ENCODE measurements at regions not wholly inside any gene's neighbourhood (a gene's known extent, or its start where the extent isn't known, plus 50 kb on each side); places are given as distances from the start of the nearest gene placed in this dataset.

GRCh38 chr10:78916227-78916626, 152.5 kb upstream of the ZMIZ1 start:
- Histone ChIP-seq H3K4me3 (ENCODE audit: low read depth, low read length) (no peak overlapping the region), H3K9me3 (ENCODE audit: control insufficient read depth, insufficient read depth, low read length) (no peaks in the 10 kb centered on the region), H3K27ac (ENCODE audit: low read depth, low read length) (no peak overlapping the region), H3K36me3 (ENCODE audit: control insufficient read depth, insufficient read depth, low read length) (no peaks in the 10 kb centered on the region), H3K9ac (ENCODE audit: low read depth, low read length) (no peak overlapping the region), H3K27me3 (ENCODE audit: control insufficient read depth, insufficient read depth, low read length) (peaks cover 3% of the 10 kb centered on the region), H3K4me1 (ENCODE audit: control insufficient read depth, insufficient read depth, low read length) (peaks cover 51% of the 10 kb centered on the region)

DNA sequence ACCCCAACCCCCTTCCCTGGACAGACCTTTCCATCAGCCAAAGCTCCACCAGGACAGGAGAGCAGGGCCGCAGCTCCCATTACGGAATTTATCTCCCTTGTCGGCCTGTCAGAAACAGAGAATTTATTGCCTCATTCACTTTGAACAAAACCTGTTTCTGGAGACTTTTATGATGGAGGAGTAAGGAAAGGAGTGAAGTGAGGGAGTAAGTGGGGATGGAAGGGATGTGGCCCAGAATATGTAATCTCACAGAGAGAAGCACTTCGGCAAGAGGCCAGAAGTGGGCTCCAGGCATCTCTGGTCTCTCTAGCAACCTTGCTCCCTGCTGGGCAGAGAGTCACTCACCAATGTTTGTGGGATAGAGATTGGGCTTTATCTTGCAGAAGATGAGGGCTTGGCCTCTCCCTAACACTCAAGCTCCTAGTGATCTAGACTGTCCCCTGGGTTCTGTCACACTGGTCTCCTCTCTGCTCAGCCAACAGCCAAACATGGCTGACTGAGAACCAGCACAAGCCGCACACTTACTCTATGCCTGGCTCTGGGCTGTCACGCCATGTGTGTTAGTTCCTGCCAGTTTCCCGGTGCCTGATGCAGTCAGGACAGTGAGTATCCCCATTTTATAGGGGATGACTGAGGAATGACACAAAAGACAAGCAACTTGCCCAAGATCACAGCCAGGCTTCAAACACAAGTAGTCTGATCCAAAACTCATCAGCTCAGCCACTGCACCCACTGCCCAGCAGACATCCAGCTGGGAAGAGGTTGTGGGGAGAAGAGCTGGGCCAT, 149.4 kb upstream of the ZMIZ1 start:
- Histone ChIP-seq H3K27me3 (ENCODE audit: control insufficient read depth, insufficient read depth, low read length) (peaks cover 5% of the 10 kb centered on the region; the same call in 1 of the 2 replicates), H3K4me1 (ENCODE audit: control insufficient read depth, insufficient read depth, low read length) (peaks cover 38% of the 10 kb centered on the region), H3K9ac (ENCODE audit: low read depth, low read length) (no peak overlapping the region), H3K4me3 (ENCODE audit: low read depth, low read length) (no peak overlapping the region), H3K27ac (ENCODE audit: low read depth, low read length) (no peak overlapping the region), H3K36me3 (ENCODE audit: control insufficient read depth, insufficient read depth, low read length) (no peaks in the 10 kb centered on the region), H3K9me3 (ENCODE audit: control insufficient read depth, insufficient read depth, low read length) (no peaks in the 10 kb centered on the region)

DNA sequence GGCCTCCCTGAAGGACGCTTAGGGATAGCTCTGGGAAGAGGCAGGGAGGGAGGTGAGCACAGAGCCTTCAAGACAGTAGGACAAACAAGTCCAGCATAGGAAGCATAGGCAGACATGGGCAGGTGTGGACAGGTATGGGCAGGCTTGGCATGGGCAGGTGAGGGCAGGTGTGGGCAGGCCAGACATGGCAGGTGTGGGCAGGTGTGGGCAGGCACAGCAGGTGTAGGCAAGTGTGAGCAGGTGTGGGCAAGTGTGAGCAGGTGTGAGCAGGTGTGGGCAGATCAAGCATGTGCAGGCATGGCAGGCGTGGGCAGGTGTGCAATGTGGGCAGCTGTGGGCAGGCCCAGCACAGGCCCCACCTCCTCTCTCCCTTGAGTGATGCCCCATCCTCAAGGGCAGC, 148.8 kb upstream of the ZMIZ1 start:
- Histone ChIP-seq H3K27me3 (ENCODE audit: control insufficient read depth, insufficient read depth, low read length) (peaks cover 5% of the 10 kb centered on the region; the same call in 1 of the 2 replicates), H3K36me3 (ENCODE audit: control insufficient read depth, insufficient read depth, low read length) (no peaks in the 10 kb centered on the region)

GRCh38 chr10:78921895-78922294, 146.9 kb upstream of the ZMIZ1 start:
- peaks cover 16% of the 10 kb centered on the region for H3K4me1 ChIP-seq (ENCODE audit: control insufficient read depth, insufficient read depth, low read length)
- no peaks in the 10 kb centered on the region for H3K9me3 ChIP-seq (ENCODE audit: control insufficient read depth, insufficient read depth, low read length)
- H3K27me3 ChIP-seq (ENCODE audit: control insufficient read depth, insufficient read depth, low read length): peaks cover 2% of the 10 kb centered on the region; the same call in 1 of the 2 replicates
- no peak overlapping the region for H3K4me3 ChIP-seq (ENCODE audit: low read depth, low read length)
- H3K36me3 ChIP-seq (ENCODE audit: control insufficient read depth, insufficient read depth, low read length): no peaks in the 10 kb centered on the region
- no peak overlapping the region for H3K9ac ChIP-seq (ENCODE audit: low read depth, low read length)
- no peak overlapping the region for H3K27ac ChIP-seq (ENCODE audit: low read depth, low read length)

More for the DNA sequence above, 148.8 kb upstream of the ZMIZ1 start:
- Histone ChIP-seq H3K9me3 (ENCODE audit: control insufficient read depth, insufficient read depth, low read length) (no peaks in the 10 kb centered on the region), H3K27ac (ENCODE audit: low read depth, low read length) (no peak overlapping the region), H3K4me3 (ENCODE audit: low read depth, low read length) (no peak overlapping the region), H3K9ac (ENCODE audit: low read depth, low read length) (no peak overlapping the region), H3K4me1 (ENCODE audit: control insufficient read depth, insufficient read depth, low read length) (peaks cover 34% of the 10 kb centered on the region)

DNA sequence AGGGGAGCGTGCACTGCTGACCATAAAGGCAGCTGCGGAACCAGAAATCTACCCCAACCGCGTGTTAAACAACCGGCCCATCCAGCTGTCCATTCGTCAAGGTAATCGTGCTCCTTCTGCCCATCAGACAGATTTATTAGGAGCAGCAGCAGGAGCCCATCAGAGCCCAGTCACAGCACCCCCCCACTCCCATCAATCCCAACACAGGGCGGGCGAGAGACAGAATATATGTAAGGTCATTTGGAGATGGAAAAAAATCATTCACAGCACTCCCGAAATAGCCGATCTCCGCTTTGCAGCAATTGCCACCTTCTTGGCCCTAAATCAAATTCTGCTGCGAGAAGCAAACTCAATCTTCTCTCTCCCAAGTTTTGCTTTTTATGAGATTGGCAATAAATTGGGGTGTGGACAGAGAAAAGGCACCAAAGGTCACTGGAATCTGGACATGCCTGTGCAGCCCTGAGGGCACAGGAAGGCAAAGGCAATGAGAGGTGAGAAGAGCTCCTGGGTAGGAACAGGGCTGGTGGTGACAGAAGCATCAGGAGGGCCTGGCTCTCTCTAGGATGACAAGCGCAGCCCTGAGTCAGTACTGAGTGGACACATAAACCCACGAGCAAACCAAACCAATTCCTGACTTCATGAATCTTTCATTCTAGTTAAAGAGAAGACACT, 145.0 kb upstream of the ZMIZ1 start:
- Histone ChIP-seq H3K9me3 (ENCODE audit: control insufficient read depth, insufficient read depth, low read length) (no peaks in the 10 kb centered on the region), H3K27me3 (ENCODE audit: control insufficient read depth, insufficient read depth, low read length) (peaks cover 2% of the 10 kb centered on the region; the same call in 1 of the 2 replicates), H3K4me1 (ENCODE audit: control insufficient read depth, insufficient read depth, low read length) (0 out of 2 replicates have a peak, but pooled peaks cover 4% of the 10 kb centered on the region), H3K9ac (ENCODE audit: low read depth, low read length) (no peak overlapping the region), H3K36me3 (ENCODE audit: control insufficient read depth, insufficient read depth, low read length) (no peaks in the 10 kb centered on the region), H3K4me3 (ENCODE audit: low read depth, low read length) (no peak overlapping the region), H3K27ac (ENCODE audit: low read depth, low read length) (no peak overlapping the region)

GRCh38 chr10:78924319-78925003, 144.3 kb upstream of the ZMIZ1 start:
- H3K36me3 ChIP-seq (ENCODE audit: control insufficient read depth, insufficient read depth, low read length): no peaks in the 10 kb centered on the region
- no peak overlapping the region for H3K27ac ChIP-seq (ENCODE audit: low read depth, low read length)
- H3K9me3 ChIP-seq (ENCODE audit: control insufficient read depth, insufficient read depth, low read length): no peaks in the 10 kb centered on the region
- no peak overlapping the region for H3K4me3 ChIP-seq (ENCODE audit: low read depth, low read length)
- no peak overlapping the region for H3K9ac ChIP-seq (ENCODE audit: low read depth, low read length)
- 0 out of 2 replicates have a peak, but pooled peaks cover 4% of the 10 kb centered on the region for H3K4me1 ChIP-seq (ENCODE audit: control insufficient read depth, insufficient read depth, low read length)
- H3K27me3 ChIP-seq (ENCODE audit: control insufficient read depth, insufficient read depth, low read length): peaks cover 2% of the 10 kb centered on the region; the same call in 1 of the 2 replicates

GRCh38 chr10:78925275-78925674, 143.5 kb upstream of the ZMIZ1 start:
- H3K9ac ChIP-seq (ENCODE audit: low read depth, low read length): no peak overlapping the region
- no peak overlapping the region for H3K4me3 ChIP-seq (ENCODE audit: low read depth, low read length)
- H3K4me1 ChIP-seq (ENCODE audit: control insufficient read depth, insufficient read depth, low read length): 0 out of 2 replicates have a peak, but pooled peaks cover 4% of the 10 kb centered on the region
- H3K27ac ChIP-seq (ENCODE audit: low read depth, low read length): no peak overlapping the region
- no peaks in the 10 kb centered on the region for H3K36me3 ChIP-seq (ENCODE audit: control insufficient read depth, insufficient read depth, low read length)
- no peaks in the 10 kb centered on the region for H3K9me3 ChIP-seq (ENCODE audit: control insufficient read depth, insufficient read depth, low read length)
- H3K27me3 ChIP-seq (ENCODE audit: control insufficient read depth, insufficient read depth, low read length): peaks cover 2% of the 10 kb centered on the region; the same call in 1 of the 2 replicates

DNA sequence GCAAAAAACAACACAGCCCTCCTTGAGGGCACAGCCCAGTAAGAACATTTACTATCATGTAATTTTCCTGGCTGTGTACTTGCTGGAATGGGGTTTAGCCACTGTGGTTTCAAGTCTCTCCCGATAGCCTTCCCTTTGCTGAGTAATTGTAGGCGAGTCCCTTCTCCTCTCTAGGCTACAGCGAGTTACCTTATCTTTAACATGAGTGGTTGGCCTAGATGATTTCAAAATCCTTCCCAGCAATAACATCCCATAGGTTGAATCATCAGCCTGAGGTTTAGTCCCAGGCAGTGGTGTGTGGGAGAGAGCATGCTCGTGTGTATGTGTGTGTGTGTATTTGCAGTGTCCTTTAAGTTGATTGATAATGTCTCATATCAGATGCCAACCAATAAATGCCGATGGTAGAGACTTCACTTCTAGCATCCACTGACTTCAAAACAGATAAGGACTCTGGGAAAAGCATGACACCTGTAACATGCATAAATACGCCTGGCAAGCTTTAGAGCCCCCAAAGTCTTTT, 142.9 kb upstream of the ZMIZ1 start:
- Histone ChIP-seq H3K27me3 (ENCODE audit: control insufficient read depth, insufficient read depth, low read length) (peaks cover 2% of the 10 kb centered on the region; the same call in 1 of the 2 replicates), H3K4me3 (ENCODE audit: low read depth, low read length) (no peak overlapping the region), H3K27ac (ENCODE audit: low read depth, low read length) (no peak overlapping the region)

DNA sequence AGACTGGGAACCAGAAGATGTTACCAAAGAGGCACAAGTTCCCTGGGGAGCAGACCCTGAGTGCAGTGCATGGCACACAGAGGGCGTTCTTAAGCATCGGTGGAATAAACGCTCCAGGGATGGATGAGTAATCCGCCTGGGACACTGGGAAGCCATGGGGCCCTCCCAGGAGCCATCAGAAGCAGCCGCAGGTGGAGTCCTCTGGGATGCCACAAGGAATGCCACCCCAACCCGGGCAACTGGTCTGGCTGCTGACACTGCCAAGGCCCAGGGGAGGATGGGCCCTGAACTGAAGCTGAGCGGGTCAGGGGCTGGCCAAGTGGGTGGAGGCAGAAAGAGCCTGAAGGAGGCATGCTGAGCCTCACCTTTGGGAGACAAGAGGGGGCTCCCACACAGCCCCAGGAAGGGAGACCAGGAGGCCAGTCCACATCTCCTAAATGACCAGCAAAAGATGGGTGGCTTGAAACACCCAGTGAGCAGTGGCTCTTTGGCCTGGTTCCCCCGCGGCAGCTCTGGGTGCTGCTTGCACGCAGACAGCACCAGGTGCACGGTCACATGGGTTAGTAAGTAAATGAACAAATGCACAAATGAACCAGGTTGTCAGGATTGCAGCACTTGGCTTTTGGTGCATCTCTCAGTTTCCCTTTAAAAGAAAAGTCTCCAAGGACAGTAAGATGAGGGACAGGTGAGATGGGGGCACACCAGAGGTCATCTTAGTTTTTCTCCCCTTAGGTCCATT, 141.3 kb upstream of the ZMIZ1 start:
- peaks cover 11% of the 10 kb centered on the region; the same call in 1 of the 2 replicates for H3K4me1 ChIP-seq (ENCODE audit: control insufficient read depth, insufficient read depth, low read length)
- H3K9me3 ChIP-seq (ENCODE audit: control insufficient read depth, insufficient read depth, low read length): no peaks in the 10 kb centered on the region
- H3K27ac ChIP-seq (ENCODE audit: low read depth, low read length): no peak overlapping the region
- no peak overlapping the region for H3K9ac ChIP-seq (ENCODE audit: low read depth, low read length)
- H3K27me3 ChIP-seq (ENCODE audit: control insufficient read depth, insufficient read depth, low read length): no peaks in the 10 kb centered on the region; the same call in 1 of the 2 replicates
- H3K4me3 ChIP-seq (ENCODE audit: low read depth, low read length): no peak overlapping the region
- H3K36me3 ChIP-seq (ENCODE audit: control insufficient read depth, insufficient read depth, low read length): no peaks in the 10 kb centered on the region

More for the DNA sequence above, 142.9 kb upstream of the ZMIZ1 start:
- no peak overlapping the region for H3K9ac ChIP-seq (ENCODE audit: low read depth, low read length)
- H3K9me3 ChIP-seq (ENCODE audit: control insufficient read depth, insufficient read depth, low read length): no peaks in the 10 kb centered on the region
- H3K36me3 ChIP-seq (ENCODE audit: control insufficient read depth, insufficient read depth, low read length): no peaks in the 10 kb centered on the region
- 0 out of 2 replicates have a peak, but pooled peaks cover 4% of the 10 kb centered on the region for H3K4me1 ChIP-seq (ENCODE audit: control insufficient read depth, insufficient read depth, low read length)

GRCh38 chr10:78928330-78928729, 140.4 kb upstream of the ZMIZ1 start:
- Histone ChIP-seq H3K4me3 (ENCODE audit: low read depth, low read length) (no peak overlapping the region), H3K27me3 (ENCODE audit: control insufficient read depth, insufficient read depth, low read length) (no peaks in the 10 kb centered on the region; the same call in 1 of the 2 replicates), H3K27ac (ENCODE audit: low read depth, low read length) (no peak overlapping the region), H3K36me3 (ENCODE audit: control insufficient read depth, insufficient read depth, low read length) (no peaks in the 10 kb centered on the region), H3K9ac (ENCODE audit: low read depth, low read length) (no peak overlapping the region), H3K4me1 (ENCODE audit: control insufficient read depth, insufficient read depth, low read length) (peaks cover 11% of the 10 kb centered on the region; the same call in 1 of the 2 replicates), H3K9me3 (ENCODE audit: control insufficient read depth, insufficient read depth, low read length) (no peaks in the 10 kb centered on the region)
